ENCODE measurements at regions not wholly inside any gene's neighbourhood (a gene's known extent, or its start where the extent isn't known, plus 50 kb on each side); places are given as distances from the start of the nearest gene placed in this dataset.

- no peak for DNase-seq
- ATAC-seq (ENCODE audit: poor library complexity), result no peak
- intact Hi-C loops (cut with DNase I), result no loop called here
Measured at GRCh38 chr6:141658696-141659095, 474.0 kb upstream of the GJE1 start.

GRCh38 chr6:141657812-141658211 is 474.9 kb upstream of the GJE1 start:
- no peak for ATAC-seq (ENCODE audit: poor library complexity)
- intact Hi-C loops (cut with DNase I), result no loop called here
- DNase-seq, result no peak

GRCh38 chr6:141653590-141653989 is 479.1 kb upstream of the GJE1 start:
- ATAC-seq (ENCODE audit: poor library complexity) (no peak), DNase-seq (no peak)
- intact Hi-C loops (cut with DNase I), result no loop called here

GRCh38 chr6:141641951-141642350 is 490.8 kb upstream of the GJE1 start:
- intact Hi-C loops (cut with DNase I), result no loop called here
- DNase-seq (no peak), ATAC-seq (ENCODE audit: poor library complexity) (no peak)

- ATAC-seq (ENCODE audit: poor library complexity) (no peak), DNase-seq (no peak)
- intact Hi-C loops (cut with DNase I), result no loop called here
Measured at GRCh38 chr6:141641406-141641805, 491.3 kb upstream of the GJE1 start.

- no peak for ATAC-seq (ENCODE audit: poor library complexity)
- intact Hi-C loops (cut with DNase I), result no loop called here
Measured at GRCh38 chr6:141635621-141636020, 497.1 kb upstream of the GJE1 start.

GRCh38 chr6:141634269-141634668 is 498.5 kb upstream of the GJE1 start:
- ATAC-seq (ENCODE audit: poor library complexity) (no peak), DNase-seq (no peak)
- intact Hi-C loops (cut with DNase I), result no loop called here

More at GRCh38 chr6:141635621-141636020, 497.1 kb upstream of the GJE1 start:
- DNase-seq, result no peak

GRCh38 chr6:141624301-141624700 is 508.4 kb upstream of the GJE1 start:
- no peak for ATAC-seq (ENCODE audit: poor library complexity)
- intact Hi-C loops (cut with DNase I), result no loop called here
- no peak for DNase-seq

GRCh38 chr6:141618180-141618581 is 514.5 kb upstream of the GJE1 start:
- DNase-seq (no peak), ATAC-seq (ENCODE audit: poor library complexity) (no peak)
- intact Hi-C loops (cut with DNase I), result no loop called here

- no peak for DNase-seq
- ATAC-seq (ENCODE audit: poor library complexity), result no peak
- intact Hi-C loops (cut with DNase I), result no loop called here
Measured at GRCh38 chr6:141610741-141611140, 522.0 kb upstream of the GJE1 start.

GRCh38 chr6:141607956-141608355 is 524.8 kb upstream of the GJE1 start:
- intact Hi-C loops (cut with DNase I), result no loop called here
- no peak for ATAC-seq (ENCODE audit: poor library complexity)
- DNase-seq, result no peak

GRCh38 chr6:141598487-141598886 is 534.2 kb upstream of the GJE1 start:
- peak; percentile 51 for ATAC-seq (ENCODE audit: poor library complexity)
- no peak for DNase-seq

GRCh38 chr6:141594874-141595273 is 537.9 kb upstream of the GJE1 start:
- DNase-seq (no peak), ATAC-seq (ENCODE audit: poor library complexity) (no peak)
- intact Hi-C loops (cut with DNase I), result no loop called here

More at GRCh38 chr6:141598487-141598886, 534.2 kb upstream of the GJE1 start:
- intact Hi-C loops (cut with DNase I), result no loop called here

- no peak for DNase-seq
- ATAC-seq (ENCODE audit: poor library complexity), result no peak
- intact Hi-C loops (cut with DNase I), result no loop called here
Measured at GRCh38 chr6:141593311-141593710, 539.4 kb upstream of the GJE1 start.

GRCh38 chr6:141587482-141588266 is 545.1 kb upstream of the GJE1 start:
- intact Hi-C loops (cut with DNase I), result no loop called here
- ATAC-seq (ENCODE audit: poor library complexity) (no peak), DNase-seq (no peak)

GRCh38 chr6:141580988-141581552 is 551.7 kb upstream of the GJE1 start:
- DNase-seq (no peak), ATAC-seq (ENCODE audit: poor library complexity) (no peak)
- intact Hi-C loops (cut with DNase I), result no loop called here

GRCh38 chr6:141580131-141580530 is 552.6 kb upstream of the GJE1 start:
- intact Hi-C loops (cut with DNase I), result no loop called here
- no peak for DNase-seq
- no peak for ATAC-seq (ENCODE audit: poor library complexity)

- intact Hi-C loops (cut with DNase I), result no loop called here
- no peak for DNase-seq
- ATAC-seq (ENCODE audit: poor library complexity), result no peak
Measured at GRCh38 chr6:141576751-141577150, 556.0 kb upstream of the GJE1 start.

GRCh38 chr6:141562851-141563763 is 569.6 kb upstream of the GJE1 start:
- intact Hi-C loops (cut with DNase I), result loop anchor here (5.0 kb wide), 1 partner anchor 256 kb away; no protein-coding TSS in a partner anchor
- peak; percentile 51 for DNase-seq
- peak; percentile 95 for ATAC-seq (ENCODE audit: poor library complexity)
